NOMO-1 treated with dmso at 0.1 percent for 144 hours (cell line): ENCODE measurements at regions not wholly inside any gene's neighbourhood (a gene's known extent, or its start where the extent isn't known, plus 50 kb on each side); places are given as distances from the start of the nearest gene placed in this dataset.
"Not testable (repeated sequence)": the region's sequence is repeated elsewhere in the genome, so short reads cannot be mapped to it uniquely, and the experiment has no call there.

Source experiments
- DNase-seq: peaks from one replicate; lab custom pipeline; 2025; ENCODE audit not compliant: unreplicated experiment; lab: John Stamatoyannopoulos, UW

DNA sequence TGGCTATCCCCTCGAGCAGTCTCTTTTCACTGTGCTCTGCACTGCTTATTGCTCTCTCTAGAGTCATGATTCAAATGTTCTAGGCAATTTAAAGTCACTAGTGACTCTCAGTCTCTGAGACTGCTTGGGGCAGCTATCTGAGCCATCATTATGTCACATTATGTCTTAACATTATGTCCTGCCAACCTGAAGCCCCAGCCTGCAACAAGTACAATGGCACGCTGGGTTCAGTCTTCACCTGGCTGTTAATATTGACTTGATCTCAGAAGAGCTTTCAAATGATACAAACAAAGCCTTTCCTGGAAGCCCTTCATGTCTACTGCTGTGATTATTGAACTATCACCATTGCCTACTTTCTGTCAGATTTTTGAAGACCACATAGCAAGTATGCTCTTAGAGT is 128.1 kb upstream of the GRM7 start:
- no peak for DNase-seq

DNA sequence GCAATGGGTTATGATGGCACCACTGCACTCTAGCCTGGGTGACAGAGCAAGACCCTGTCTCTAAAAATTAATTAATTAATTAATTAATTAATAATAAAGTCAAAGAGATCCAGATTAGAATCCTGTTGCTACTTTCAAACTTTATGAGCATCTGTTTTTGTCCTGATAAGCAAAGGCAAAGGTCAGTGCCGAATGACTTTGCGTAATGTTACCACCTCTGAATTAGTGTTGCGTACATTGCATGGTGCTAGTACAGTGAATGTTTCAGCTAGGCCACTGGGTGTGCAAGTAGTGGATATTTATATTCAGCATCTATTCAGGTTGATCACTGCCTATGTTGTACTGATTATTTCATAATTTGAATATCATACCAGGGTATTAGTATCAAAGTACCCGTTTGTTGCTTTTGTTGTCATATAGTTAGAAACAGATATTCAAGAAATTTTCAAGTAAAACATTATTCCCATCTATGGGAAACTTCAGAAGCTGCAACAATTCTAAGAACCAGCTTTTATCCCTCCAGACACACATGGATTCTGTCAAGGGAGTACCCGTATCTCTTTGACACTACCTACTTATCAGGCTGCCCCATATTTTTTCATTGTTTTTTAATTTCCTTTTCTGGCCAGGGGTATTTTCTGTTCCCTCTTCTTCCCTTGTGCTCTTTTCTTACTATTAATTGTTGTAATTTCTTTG is 127.1 kb upstream of the GRM7 start:
- no peak for DNase-seq

DNA sequence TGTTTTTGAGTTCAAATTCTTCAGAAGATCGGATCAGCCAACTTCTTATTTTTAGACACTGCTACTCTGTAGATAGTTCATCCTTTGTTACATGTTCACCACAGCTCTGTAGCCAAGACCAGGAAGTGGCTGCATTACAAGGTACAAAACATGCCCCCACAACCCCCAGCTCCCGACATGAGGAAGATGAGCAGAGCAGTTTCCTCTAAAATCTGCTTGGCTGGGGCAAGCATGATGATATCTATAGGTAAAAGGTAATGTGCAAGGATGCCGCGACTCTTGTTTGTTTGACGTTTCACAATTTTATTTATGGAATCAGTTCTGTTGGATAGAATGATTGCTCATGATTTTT is 126.5 kb upstream of the GRM7 start:
- DNase-seq: no peak

DNA sequence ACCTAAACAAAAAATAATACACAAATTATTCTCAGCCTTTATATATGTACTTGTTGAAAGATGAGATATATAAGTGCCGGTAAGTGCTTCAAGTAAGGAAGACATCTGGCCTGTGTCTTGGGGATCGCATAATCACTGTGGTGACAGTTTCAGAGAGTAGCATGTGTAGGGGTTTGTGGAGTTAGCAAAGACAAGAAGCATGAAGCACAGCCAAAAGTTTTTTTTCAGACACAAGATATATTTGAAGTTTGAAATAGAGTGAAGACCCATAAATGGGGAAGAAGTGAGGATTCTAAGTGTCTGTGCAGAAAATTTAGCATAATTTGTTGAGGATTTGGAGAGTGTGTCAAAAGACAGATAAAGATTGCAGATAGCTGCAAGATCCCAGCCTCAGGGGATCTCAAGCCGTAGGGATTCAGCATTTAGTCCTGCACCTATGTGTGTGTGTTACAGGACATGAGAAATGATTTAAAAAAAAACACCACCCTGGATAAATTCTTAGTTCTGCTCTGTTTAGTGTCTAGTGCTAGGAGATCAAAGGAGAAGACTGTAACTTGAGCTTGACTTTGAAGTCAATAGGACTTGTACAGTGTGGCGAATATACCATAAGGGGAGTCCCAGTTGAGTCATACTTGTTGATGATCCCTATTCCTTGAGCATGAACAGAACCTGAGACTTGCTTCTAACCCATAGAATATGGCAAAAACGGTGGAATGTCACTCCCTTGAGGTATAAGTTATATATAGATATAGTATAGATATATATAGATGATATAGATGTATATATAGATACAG is 123.9 kb upstream of the GRM7 start:
- DNase-seq: no peak

DNA sequence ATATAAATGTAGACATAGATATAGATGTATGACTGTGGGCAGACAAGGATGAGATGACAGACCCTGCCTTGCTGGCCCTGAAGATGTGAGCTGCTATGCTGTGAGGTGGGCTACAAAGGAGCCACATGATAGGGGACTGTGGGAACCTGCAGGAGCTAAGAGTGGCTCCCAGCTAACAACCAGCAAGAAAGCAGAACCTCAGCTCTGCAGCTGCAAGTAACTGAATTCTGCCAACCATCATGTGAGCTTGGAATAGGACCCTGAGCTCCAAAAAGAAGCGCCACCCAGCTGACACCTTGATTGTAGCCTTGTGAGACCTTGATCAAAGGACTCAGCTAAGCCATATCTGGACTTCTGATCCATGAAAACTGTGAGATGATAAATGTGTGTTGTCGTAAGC is 123.3 kb upstream of the GRM7 start:
- DNase-seq: no peak

DNA sequence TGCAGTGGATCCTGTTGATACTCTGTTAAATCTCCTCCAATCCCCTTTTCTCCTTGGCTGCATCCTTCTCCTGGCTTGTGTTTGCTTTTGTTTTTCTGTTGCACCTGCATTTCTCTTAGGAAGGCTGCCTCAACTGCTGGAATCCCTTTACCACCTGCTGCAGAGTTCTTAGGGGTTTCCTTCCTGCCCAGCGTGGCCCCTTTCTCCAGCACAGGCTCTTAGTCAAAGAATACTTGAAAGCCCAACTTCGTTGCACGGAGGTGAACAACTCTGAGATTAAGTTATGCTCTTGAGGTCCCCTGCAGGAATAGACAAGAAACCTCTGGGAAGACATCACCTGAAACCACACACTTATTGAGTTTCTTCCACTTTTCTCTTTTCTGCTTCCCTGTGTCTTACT is 121.6 kb upstream of the GRM7 start:
- DNase-seq: no peak

GRCh38 chr3:6743067-6743720 is 117.7 kb upstream of the GRM7 start:
- DNase-seq: no peak

DNA sequence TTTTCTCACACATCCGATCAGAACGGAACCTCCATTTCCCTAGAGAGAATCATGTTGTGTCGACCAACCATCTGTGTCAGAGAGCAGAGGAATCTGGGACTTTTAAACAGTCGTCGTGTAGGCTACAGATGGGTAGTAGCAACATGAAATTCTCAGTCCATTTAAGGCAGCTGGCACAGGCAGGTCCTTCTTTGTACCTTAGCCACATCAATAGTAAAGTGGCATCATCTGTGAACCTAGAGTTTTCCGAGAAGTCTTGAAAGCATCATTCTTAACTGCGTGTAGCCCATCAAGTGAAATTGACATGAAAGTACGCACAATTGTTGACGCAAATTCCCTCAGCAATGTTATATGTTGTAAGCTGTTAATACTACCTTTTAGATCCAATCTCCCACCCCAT is 114.5 kb upstream of the GRM7 start:
- no peak for DNase-seq

GRCh38 chr3:6747017-6747416 is 113.9 kb upstream of the GRM7 start:
- no peak for DNase-seq

GRCh38 chr3:6750782-6751181 is 110.1 kb upstream of the GRM7 start:
- DNase-seq: no peak

DNA sequence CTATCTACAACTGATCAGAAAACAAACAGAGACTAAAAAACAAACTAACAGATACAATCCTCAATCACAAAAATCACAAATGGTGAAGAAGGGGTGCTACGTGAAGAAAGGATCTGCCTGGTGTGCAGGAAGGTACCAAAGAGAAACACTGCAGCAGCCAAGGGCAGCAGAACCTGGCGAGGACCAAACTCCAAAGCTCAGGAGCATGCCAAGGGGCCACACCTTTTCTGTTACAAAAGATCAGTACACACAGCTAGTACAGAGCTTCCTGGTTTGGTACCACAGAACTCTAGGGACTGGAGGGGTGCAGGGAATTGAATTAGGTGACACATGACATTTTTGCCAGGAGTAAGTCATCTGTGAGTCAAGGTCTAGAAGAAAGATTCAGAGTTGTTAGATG is 107.4 kb upstream of the GRM7 start:
- no peak for DNase-seq

DNA sequence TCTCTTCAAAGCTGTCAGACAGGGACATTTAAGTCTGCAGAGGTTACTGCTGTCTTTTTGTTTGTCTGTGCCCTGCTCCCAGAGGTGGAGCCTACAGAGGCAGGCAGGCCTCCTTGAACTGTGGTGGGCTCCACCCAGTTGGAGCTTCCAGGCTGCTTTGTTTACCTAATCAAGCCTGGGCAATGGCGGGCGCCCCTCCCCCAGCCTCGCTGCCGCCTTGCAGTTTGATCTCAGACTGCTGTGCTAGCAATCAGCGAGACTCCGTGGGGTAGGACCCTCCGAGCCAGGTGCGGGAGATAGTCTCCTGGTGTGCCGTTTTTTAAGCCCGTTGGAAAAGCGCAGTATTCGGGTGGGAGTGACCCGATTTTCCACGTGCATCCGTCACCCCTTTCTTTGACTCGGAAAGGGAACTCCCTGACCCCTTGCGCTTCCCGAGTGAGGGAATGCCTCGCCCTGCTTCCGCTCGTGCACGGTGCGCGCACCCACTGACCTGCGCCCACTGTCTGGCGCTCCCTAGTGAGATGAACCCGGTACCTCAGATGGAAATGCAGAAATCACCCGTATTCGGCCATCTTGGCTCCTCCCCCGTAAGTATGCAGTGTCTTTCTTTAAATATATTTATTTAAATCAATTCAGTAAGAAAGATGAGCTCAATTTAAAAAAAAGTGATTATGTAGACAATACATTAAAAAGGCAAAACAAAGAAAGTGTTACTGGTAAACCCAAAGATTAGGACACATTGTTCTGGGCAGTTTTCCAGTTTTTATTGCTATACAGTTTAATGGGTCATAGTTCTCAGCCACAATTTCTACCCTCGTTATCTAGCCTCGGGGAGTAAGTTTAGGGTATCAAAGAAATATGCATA is 91.2 kb upstream of the GRM7 start:
- not testable (repeated sequence) for DNase-seq

DNA sequence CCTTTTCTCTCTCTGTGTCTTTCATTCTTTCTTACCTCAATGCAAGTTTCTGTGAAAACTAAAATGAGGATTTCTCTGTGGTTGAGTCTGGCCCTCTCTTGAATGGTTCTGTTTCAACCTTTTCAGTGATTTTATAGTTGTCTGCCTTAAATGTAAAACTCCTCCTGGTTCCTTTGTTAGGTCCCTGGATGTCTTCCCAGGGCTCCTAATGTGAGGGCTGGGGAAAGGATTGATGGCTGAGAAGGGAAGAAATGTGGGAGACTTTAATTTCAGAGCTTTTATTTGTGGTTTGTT is 90.6 kb upstream of the GRM7 start:
- no peak for DNase-seq

GRCh38 chr3:6771171-6771570 is 89.7 kb upstream of the GRM7 start:
- no peak for DNase-seq

DNA sequence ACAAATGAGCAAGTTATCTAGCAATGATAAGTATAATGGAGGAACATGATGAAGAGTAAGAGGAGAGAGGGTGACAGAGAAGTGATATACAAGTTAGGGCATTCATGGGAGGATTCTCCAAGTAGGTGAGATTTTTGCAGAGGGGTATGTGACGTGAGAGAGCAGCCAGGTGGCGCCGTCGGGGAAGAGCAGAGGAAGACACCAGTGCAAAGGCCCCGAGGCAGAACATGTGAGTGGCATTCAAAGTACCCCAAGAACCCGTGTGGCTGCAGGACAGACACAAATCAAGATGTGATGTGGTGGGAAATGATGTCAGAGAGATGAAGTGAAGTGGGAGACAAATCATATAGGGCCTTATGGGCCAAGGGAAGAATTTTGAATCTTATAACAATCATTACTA is 81.8 kb upstream of the GRM7 start:
- DNase-seq: no peak

DNA sequence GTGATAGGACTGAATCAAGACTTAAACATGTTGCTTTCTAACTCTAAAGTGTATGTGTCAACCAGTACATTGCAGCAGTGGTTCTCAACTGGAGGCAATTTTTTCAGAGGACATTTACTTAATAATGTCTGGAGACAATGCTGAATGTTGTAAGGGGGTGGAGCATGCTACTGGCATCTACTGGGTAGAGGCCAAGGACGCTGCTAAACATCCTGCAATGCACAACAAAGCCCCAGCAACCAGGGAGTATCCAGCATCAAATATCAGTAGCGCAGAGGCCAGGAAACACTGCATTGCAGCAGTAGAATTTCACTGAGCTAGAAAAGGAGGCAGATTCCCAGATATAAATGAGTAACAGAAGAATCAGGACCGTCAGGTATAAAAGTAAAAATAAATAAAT is 79.8 kb upstream of the GRM7 start:
- DNase-seq: no peak

GRCh38 chr3:6785726-6786125 is 75.2 kb upstream of the GRM7 start:
- no peak for DNase-seq

- DNase-seq: no peak
Measured at GRCh38 chr3:6791161-6791560, 69.8 kb upstream of the GRM7 start.

- no peak for DNase-seq
Measured at GRCh38 chr3:6799264-6799915, 61.5 kb upstream of the GRM7 start.

DNA sequence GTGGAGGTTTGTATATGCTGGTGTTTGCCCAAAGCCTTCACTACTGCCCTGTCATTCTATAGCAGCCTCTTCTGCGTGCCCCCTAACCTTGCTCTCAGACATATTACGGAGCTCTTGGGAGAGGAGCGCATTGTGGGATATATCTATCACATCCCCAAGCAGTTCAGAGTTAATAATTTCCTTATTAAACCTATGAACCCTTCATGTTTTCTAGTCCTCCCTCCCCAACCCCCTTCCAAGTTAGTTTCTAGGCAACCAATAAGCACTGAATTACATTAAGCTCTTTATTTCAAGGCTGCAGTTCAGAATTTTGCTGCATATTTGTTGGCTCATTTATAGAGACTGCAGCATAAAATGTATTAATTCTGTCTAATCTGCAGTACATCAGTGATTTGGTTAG is 57.3 kb upstream of the GRM7 start:
- no peak for DNase-seq

- no peak for DNase-seq
Measured at GRCh38 chr3:6805236-6805635, 55.7 kb upstream of the GRM7 start.
